Osteoblast (primary cell): ENCODE measurements at regions not wholly inside any gene's neighbourhood (a gene's known extent, or its start where the extent isn't known, plus 50 kb on each side); places are given as distances from the start of the nearest gene placed in this dataset.

Experiments
- DNase-seq: peaks from one replicate; pipeline ENCODE4 v3.0.0; 2011; ENCODE audit warnings: low spot score, mixed read lengths; ENCODE audit not compliant: insufficient read length; ENCODE audit errors: missing footprints
- H2AFZ ChIP-seq: 2 replicates; pipeline ENCODE4 v1.6.0; 2011; ENCODE audit warnings: mild to moderate bottlenecking, low read length
- H3K27ac ChIP-seq: 2 replicates; pipeline ENCODE4 v1.5.1; 2011; ENCODE audit warnings: mild to moderate bottlenecking, low read depth, low read length, moderate library complexity
- H3K27me3 ChIP-seq: 2 replicates; pipeline ENCODE4 v1.6.0; 2012; ENCODE audit warnings: mild to moderate bottlenecking, control low read depth, inconsistent platforms, low read length, moderate library complexity; ENCODE audit not compliant: insufficient read depth
- H3K36me3 ChIP-seq: 2 replicates; pipeline ENCODE4 v1.5.1; 2011; ENCODE audit warnings: mild to moderate bottlenecking, low read length, control low read depth, moderate library complexity; ENCODE audit not compliant: insufficient read depth
- H3K4me1 ChIP-seq: 2 replicates; pipeline ENCODE4 v1.5.1; 2011; ENCODE audit warnings: mild to moderate bottlenecking, low read length, control low read depth, moderate library complexity; ENCODE audit not compliant: insufficient read depth
- H3K4me2 ChIP-seq: 2 replicates; pipeline ENCODE4 v1.6.0; 2011; ENCODE audit warnings: mild to moderate bottlenecking, low read length; ENCODE audit not compliant: insufficient read depth
- H3K4me3 ChIP-seq: fragments of 200-600 bp; sonication (generic); 3 replicates; pipeline ENCODE4 v1.5.1; 2012; ENCODE audit warnings: mild to moderate bottlenecking, low read length, inconsistent platforms; ENCODE audit not compliant: insufficient read depth
- H3K79me2 ChIP-seq: 2 replicates; pipeline ENCODE4 v1.6.0; 2012; ENCODE audit warnings: mild to moderate bottlenecking, low read length, control low read depth, inconsistent platforms; ENCODE audit not compliant: insufficient read depth
- H3K9me3 ChIP-seq: 2 replicates; pipeline ENCODE4 v1.5.1; 2011; ENCODE audit warnings: low read depth, low read length, control low read depth
- H4K20me1 ChIP-seq: 2 replicates; pipeline ENCODE4 v1.6.0; 2012; ENCODE audit warnings: mild to moderate bottlenecking, low read length, control low read depth; ENCODE audit not compliant: insufficient read depth
- TF ChIP-seq, protein P1 (sequence below): IDR thresholded peaks from 2 replicates; pipeline ENCODE4 v1.5.1; 2011; ENCODE audit warnings: mild to moderate bottlenecking, low read depth, low read length, moderate library complexity; ENCODE audit errors: extremely low read depth

GRCh38 chr5:155263381-155263780 lies 249.8 kb downstream of the KIF4B start:
- TF ChIP-seq, protein P1, sequence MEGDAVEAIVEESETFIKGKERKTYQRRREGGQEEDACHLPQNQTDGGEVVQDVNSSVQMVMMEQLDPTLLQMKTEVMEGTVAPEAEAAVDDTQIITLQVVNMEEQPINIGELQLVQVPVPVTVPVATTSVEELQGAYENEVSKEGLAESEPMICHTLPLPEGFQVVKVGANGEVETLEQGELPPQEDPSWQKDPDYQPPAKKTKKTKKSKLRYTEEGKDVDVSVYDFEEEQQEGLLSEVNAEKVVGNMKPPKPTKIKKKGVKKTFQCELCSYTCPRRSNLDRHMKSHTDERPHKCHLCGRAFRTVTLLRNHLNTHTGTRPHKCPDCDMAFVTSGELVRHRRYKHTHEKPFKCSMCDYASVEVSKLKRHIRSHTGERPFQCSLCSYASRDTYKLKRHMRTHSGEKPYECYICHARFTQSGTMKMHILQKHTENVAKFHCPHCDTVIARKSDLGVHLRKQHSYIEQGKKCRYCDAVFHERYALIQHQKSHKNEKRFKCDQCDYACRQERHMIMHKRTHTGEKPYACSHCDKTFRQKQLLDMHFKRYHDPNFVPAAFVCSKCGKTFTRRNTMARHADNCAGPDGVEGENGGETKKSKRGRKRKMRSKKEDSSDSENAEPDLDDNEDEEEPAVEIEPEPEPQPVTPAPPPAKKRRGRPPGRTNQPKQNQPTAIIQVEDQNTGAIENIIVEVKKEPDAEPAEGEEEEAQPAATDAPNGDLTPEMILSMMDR, result no peak
- Histone ChIP-seq H3K4me1 (no peaks in the 10 kb centered on the region), H3K9me3 (no peaks in the 10 kb centered on the region), H3K27me3 (no peaks in the 10 kb centered on the region), H3K79me2 (no peaks in the 10 kb centered on the region), H3K4me2 (no peak overlapping the region), H3K36me3 (no peaks in the 10 kb centered on the region), H3K4me3 (no peak overlapping the region), H3K27ac (no peak overlapping the region), H4K20me1 (no peaks in the 10 kb centered on the region), H2AFZ (no peak overlapping the region)
- no peak for DNase-seq

DNA sequence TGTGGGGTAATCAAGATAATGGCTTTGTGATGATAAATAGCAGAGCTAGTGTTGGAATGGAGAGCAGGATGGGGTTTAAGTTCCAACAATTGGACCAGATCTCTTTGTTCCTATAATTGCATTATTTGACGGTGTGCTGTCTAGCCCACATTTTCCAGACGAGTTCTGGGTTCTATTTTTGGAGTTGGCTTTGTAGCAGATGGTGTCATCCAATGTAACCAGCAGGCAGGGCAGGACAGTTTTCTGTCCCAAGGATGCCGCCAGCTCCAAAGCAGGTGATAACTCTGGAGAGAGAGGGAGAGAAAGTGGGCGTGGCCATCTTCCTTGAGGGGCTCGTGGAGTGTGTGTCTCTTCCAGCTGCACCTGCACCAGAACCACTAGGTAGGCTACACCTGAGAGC lies 251.3 kb downstream of the KIF4B start:
- H2AFZ ChIP-seq, result no peak overlapping the region
- DNase-seq, result no peak
- no peaks in the 10 kb centered on the region for H3K27me3 ChIP-seq
- H3K4me3 ChIP-seq, result no peak overlapping the region
- no peak overlapping the region for H3K27ac ChIP-seq
- no peaks in the 10 kb centered on the region for H3K79me2 ChIP-seq
- no peaks in the 10 kb centered on the region for H3K36me3 ChIP-seq
- H4K20me1 ChIP-seq, result no peaks in the 10 kb centered on the region
- H3K4me1 ChIP-seq, result no peaks in the 10 kb centered on the region
- TF ChIP-seq, protein P1, result no peak
- no peak overlapping the region for H3K4me2 ChIP-seq
- H3K9me3 ChIP-seq, result no peaks in the 10 kb centered on the region

- TF ChIP-seq, protein P1, result no peak
- no peaks in the 10 kb centered on the region for H4K20me1 ChIP-seq
Measured at GRCh38 chr5:155268770-155269425, 255.3 kb downstream of the KIF4B start.

GRCh38 chr5:155270725-155271124 lies 257.2 kb downstream of the KIF4B start:
- Histone ChIP-seq H3K9me3 (no peaks in the 10 kb centered on the region), H3K4me1 (no peaks in the 10 kb centered on the region), H3K27me3 (no peaks in the 10 kb centered on the region), H3K4me2 (no peak overlapping the region), H3K4me3 (no peak overlapping the region), H3K36me3 (no peaks in the 10 kb centered on the region), H3K27ac (no peak overlapping the region), H4K20me1 (no peaks in the 10 kb centered on the region), H2AFZ (no peak overlapping the region), H3K79me2 (no peaks in the 10 kb centered on the region)
- TF ChIP-seq, protein P1, result no peak
- DNase-seq, result no peak

More at GRCh38 chr5:155268770-155269425, 255.3 kb downstream of the KIF4B start:
- Histone ChIP-seq H3K27me3 (no peaks in the 10 kb centered on the region), H3K4me1 (no peaks in the 10 kb centered on the region), H3K27ac (no peak overlapping the region), H3K36me3 (no peaks in the 10 kb centered on the region), H3K9me3 (no peaks in the 10 kb centered on the region), H3K4me2 (no peak overlapping the region), H3K4me3 (no peak overlapping the region), H2AFZ (no peak overlapping the region), H3K79me2 (no peaks in the 10 kb centered on the region)
- no peak for DNase-seq
